ENCODE measurements at regions not wholly inside any gene's neighbourhood (a gene's known extent, or its start where the extent isn't known, plus 50 kb on each side); places are given as distances from the start of the nearest gene placed in this dataset.

GRCh38 chr5:81837667-81838306, 86.9 kb upstream of the SSBP2 start:
- FAIRE-seq (no peak), DNase-seq (ENCODE audit: low read depth, low spot score) (no peak)
- H3K9me1 ChIP-seq (ENCODE audit: control insufficient read depth, extremely low read depth, insufficient read depth, low read length): no peaks in the 10 kb centered on the region
- no peaks in the 10 kb centered on the region for H3K79me2 ChIP-seq (ENCODE audit: control insufficient read depth, insufficient read depth, low read length)
- H3K9ac ChIP-seq (ENCODE audit: control insufficient read depth, extremely low read depth, insufficient read depth, low read length): no peak overlapping the region
- H4K20me1 ChIP-seq (ENCODE audit: control insufficient read depth, extremely low read depth, insufficient read depth, low read length): no peaks in the 10 kb centered on the region
- H2AFZ ChIP-seq (ENCODE audit: control insufficient read depth, low read length): no peak overlapping the region
- H3K27me3 ChIP-seq (ENCODE audit: control insufficient read depth, extremely low read depth, insufficient read depth, low read length): no peaks in the 10 kb centered on the region
- H3K4me3 ChIP-seq (ENCODE audit: control insufficient read depth in 2 of 3, extremely low read depth in 1 of 3, insufficient read depth in 2 of 3, low read depth in 1 of 3, low read length in 3 of 3): no peak overlapping the region
- no peaks in the 10 kb centered on the region for H3K9me3 ChIP-seq (ENCODE audit: control insufficient read depth, low read depth, low read length)
- peaks cover 4% of the 10 kb centered on the region for H3K4me1 ChIP-seq (ENCODE audit: control insufficient read depth, extremely low read depth, insufficient read depth, low read length)
- dilution Hi-C loops (cut with MboI; ENCODE audit: extremely low pct_ligation_motif_present, low sequenced_read_pairs): loop anchor here (25.0 kb wide), 1 partner anchor 325 kb away; no protein-coding TSS in a partner anchor
- no peak overlapping the region for H3K4me2 ChIP-seq (ENCODE audit: control insufficient read depth, extremely low read depth, insufficient read depth, low read depth, low read length)
- TF ChIP-seq CTCF (optimal IDR thresholded peaks at IDR 0.05 in 1 of 3, IDR thresholded peaks at IDR 0.05 in 1 of 3, conservative IDR thresholded peaks at IDR 0.05 in 1 of 3; ENCODE audit: extremely low read depth in 1 of 3, insufficient read depth in 2 of 3, low read length in 3 of 3) (no peak), EZH2 (IDR thresholded peaks at IDR 0.05; ENCODE audit: low read length) (no peak)
- H3K27ac ChIP-seq (ENCODE audit: control insufficient read depth, insufficient read depth, low read length): no peak overlapping the region
- H3K36me3 ChIP-seq (ENCODE audit: control insufficient read depth in 2 of 2, extremely low read depth in 1 of 2, insufficient read depth in 2 of 2, low read length in 2 of 2): no peaks in the 10 kb centered on the region

- Histone ChIP-seq H4K20me1 (ENCODE audit: control insufficient read depth, extremely low read depth, insufficient read depth, low read length) (no peaks in the 10 kb centered on the region), H3K9ac (ENCODE audit: control insufficient read depth, extremely low read depth, insufficient read depth, low read length) (no peak overlapping the region), H3K79me2 (ENCODE audit: control insufficient read depth, insufficient read depth, low read length) (no peaks in the 10 kb centered on the region), H3K4me1 (ENCODE audit: control insufficient read depth, extremely low read depth, insufficient read depth, low read length) (no peaks in the 10 kb centered on the region), H3K9me1 (ENCODE audit: control insufficient read depth, extremely low read depth, insufficient read depth, low read length) (no peaks in the 10 kb centered on the region), H3K4me3 (ENCODE audit: control insufficient read depth in 2 of 3, extremely low read depth in 1 of 3, insufficient read depth in 2 of 3, low read depth in 1 of 3, low read length in 3 of 3) (no peak overlapping the region), H2AFZ (ENCODE audit: control insufficient read depth, low read length) (no peak overlapping the region), H3K27ac (ENCODE audit: control insufficient read depth, insufficient read depth, low read length) (no peak overlapping the region), H3K27me3 (ENCODE audit: control insufficient read depth, extremely low read depth, insufficient read depth, low read length) (no peaks in the 10 kb centered on the region), H3K9me3 (ENCODE audit: control insufficient read depth, low read depth, low read length) (no peaks in the 10 kb centered on the region), H3K4me2 (ENCODE audit: control insufficient read depth, extremely low read depth, insufficient read depth, low read depth, low read length) (no peak overlapping the region), H3K36me3 (ENCODE audit: control insufficient read depth in 2 of 2, extremely low read depth in 1 of 2, insufficient read depth in 2 of 2, low read length in 2 of 2) (no peaks in the 10 kb centered on the region)
- FAIRE-seq (no peak), DNase-seq (ENCODE audit: low read depth, low spot score) (no peak)
- no peak for TF ChIP-seq EZH2 (IDR thresholded peaks at IDR 0.05; ENCODE audit: low read length)
- no peak for TF ChIP-seq CTCF (optimal IDR thresholded peaks at IDR 0.05 in 1 of 3, IDR thresholded peaks at IDR 0.05 in 1 of 3, conservative IDR thresholded peaks at IDR 0.05 in 1 of 3; ENCODE audit: extremely low read depth in 1 of 3, insufficient read depth in 2 of 3, low read length in 3 of 3)
- dilution Hi-C loops (cut with MboI; ENCODE audit: extremely low pct_ligation_motif_present, low sequenced_read_pairs): loop anchor here (25.0 kb wide), 1 partner anchor 324 kb away; no protein-coding TSS in a partner anchor
Observed at GRCh38 chr5:81835814-81836367, 85.0 kb upstream of the SSBP2 start.
